PFSK-1 (cell line): ENCODE measurements at regions not wholly inside any gene's neighbourhood (a gene's known extent, or its start where the extent isn't known, plus 50 kb on each side); places are given as distances from the start of the nearest gene placed in this dataset.

Source experiments
- POLR2AphosphoS5 ChIP-seq: IDR thresholded peaks from 2 replicates; pipeline ENCODE4 v1.6.1; 2012; ENCODE audit warnings: low read depth, mild to moderate bottlenecking, control low read depth, low read length, moderate library complexity
- REST ChIP-seq, 2 experiments: IDR thresholded peaks; 2 replicates each; pipeline versions ENCODE4 v1.6.1 to v1.8.0; 2011 to 2012; ENCODE audit warnings: low read depth in 2 of 2, low read length in 2 of 2, control low read depth in 1 of 2, inconsistent platforms in 1 of 2, mild to moderate bottlenecking in 1 of 2, moderate library complexity in 1 of 2; ENCODE audit not compliant: insufficient read depth in 1 of 2
- SIN3A ChIP-seq: IDR thresholded peaks from 2 replicates; pipeline ENCODE4 v1.6.1; 2012; ENCODE audit warnings: mild to moderate bottlenecking, low read length, moderate library complexity, borderline replicate concordance; ENCODE audit not compliant: insufficient read depth
- TAF1 ChIP-seq: IDR thresholded peaks from 2 replicates; pipeline ENCODE4 v1.6.1; 2012; ENCODE audit warnings: low read length, control low read depth, borderline replicate concordance; ENCODE audit not compliant: insufficient read depth

GRCh38 chr6:149234051-149234962 is 83.2 kb upstream of the TAB2 start:
- TF ChIP-seq REST (IDR thresholded peaks at IDR 0.05; ENCODE audit: insufficient read depth in 1 of 2, low read depth in 2 of 2, low read length in 2 of 2) (no peak), TAF1 (no peak), POLR2AphosphoS5 (no peak), SIN3A (no peak)
